GM12891 (cell line): ENCODE measurements at regions not wholly inside any gene's neighbourhood (a gene's known extent, or its start where the extent isn't known, plus 50 kb on each side); places are given as distances from the start of the nearest gene placed in this dataset.

Source experiments
- POLR2A ChIP-seq: IDR thresholded peaks from 2 replicates; pipeline ENCODE4 v1.6.1; 2011; ENCODE audit warnings: low read depth, low read length, control low read depth
- POLR2AphosphoS5 ChIP-seq: IDR thresholded peaks from 2 replicates; pipeline ENCODE4 v1.6.1; 2011; ENCODE audit warnings: low read depth, low read length, control low read depth
- SPI1 ChIP-seq: IDR thresholded peaks from 2 replicates; pipeline ENCODE4 v1.6.1; 2011; ENCODE audit warnings: low read depth, low read length, control low read depth
- TAF1 ChIP-seq: IDR thresholded peaks from 2 replicates; pipeline ENCODE4 v1.6.1; 2011; ENCODE audit warnings: low read depth, low read length, control low read depth

GRCh38 chr13:40211586-40211968 is 454.9 kb downstream of the FOXO1 start:
- TF ChIP-seq POLR2A: no peak
- TF ChIP-seq TAF1: no peak
- no peak for TF ChIP-seq POLR2AphosphoS5
- TF ChIP-seq SPI1: no peak
